AG20443 (cell line): ENCODE measurements at regions not wholly inside any gene's neighbourhood (a gene's known extent, or its start where the extent isn't known, plus 50 kb on each side); places are given as distances from the start of the nearest gene placed in this dataset.
A peak's percentile ranks its signal among the peaks of the same experiment; 100 is the strongest.
"Not testable (repeated sequence)": the region's sequence is repeated elsewhere in the genome, so short reads cannot be mapped to it uniquely, and the experiment has no call there.

Experiments used
- DNase-seq: peaks from one replicate; pipeline ENCODE4 v3.0.0; 2012; ENCODE audit warnings: low spot score, mixed read lengths

DNA sequence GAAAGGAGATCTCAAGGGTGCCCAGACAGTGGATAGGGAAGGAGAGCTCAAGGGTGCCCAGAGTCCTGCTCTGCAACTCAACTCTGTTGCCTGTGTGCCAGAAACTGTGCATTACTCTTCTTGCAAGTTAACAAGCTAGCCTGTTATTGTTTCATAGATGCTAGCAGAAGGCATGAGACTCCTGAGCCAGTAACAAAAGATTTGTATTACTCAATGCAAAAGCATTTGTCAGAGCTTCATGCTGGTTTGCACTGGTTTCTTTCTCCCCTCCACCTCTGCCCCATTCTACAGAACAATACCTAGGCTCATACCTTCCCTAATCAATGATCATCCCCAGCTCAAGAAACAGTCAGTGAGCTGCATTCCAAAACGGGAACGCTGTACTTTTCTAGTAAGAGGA, 124.5 kb upstream of the NEIL3 start:
- DNase-seq = no peak

DNA sequence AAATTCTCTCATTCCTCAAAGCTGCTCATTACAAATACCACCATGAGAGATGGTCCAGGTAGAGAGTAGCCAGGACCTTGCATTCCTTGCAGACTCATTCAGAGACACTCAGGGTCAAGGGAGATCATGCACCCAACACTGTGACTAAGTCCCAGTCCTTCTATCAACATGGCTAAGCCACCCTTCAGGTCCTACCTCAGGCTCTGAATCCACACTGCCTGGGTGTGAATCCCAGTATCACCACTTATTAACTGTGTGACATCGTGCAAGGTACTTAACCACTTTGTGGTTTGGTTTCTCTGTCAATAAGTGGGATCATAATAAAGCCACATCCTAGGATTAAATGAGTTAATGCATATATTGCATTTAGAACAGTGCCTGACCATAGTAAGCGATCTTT, 124.1 kb upstream of the NEIL3 start:
- no peak for DNase-seq

DNA sequence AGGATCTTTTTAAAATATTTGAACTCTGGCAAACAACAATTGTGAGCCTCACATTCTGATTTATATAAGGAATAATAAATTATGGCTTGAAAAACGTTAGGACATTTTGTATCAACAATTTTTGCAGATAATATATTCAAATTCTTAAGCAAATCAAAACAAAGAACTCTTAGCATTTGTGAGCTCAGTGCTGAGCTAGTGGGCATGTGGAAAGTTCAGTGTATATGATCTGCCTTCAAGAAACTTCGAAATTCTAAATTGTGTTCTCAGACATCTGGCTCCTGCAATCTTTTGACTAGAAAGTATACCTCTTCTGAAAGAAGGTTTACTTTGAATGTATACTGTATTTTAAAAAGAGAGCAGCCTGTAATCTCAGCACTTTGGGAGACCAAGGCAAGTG, 122.3 kb upstream of the NEIL3 start:
- no peak for DNase-seq

DNA sequence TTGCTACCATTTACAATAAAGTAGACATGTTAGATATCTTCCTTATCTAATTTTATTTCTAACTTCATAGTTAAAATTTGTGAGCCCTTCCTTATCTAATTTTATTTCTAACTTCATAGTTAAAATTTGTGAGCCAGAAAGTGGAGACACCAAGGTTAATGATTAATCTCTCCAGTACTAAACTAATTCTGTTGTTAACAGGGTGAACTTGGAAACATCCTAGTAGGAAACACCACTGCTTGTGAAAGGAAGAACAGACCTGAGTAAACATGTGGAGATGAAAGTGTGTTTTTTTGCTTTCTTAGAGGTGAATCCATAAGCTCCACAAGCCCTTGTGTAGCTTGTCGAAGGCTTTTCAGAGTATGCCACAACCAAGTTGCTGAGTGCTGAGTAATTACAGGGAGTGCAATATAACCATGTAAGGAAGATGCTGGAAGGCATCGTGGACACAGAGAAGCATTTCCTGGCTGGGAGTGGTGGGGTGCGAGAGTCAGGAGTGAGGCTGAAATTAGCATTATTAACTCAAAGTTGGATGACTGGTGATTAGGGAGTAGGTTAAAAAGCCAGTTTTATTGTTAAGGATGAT, 118.6 kb upstream of the NEIL3 start:
- DNase-seq = peak; percentile 44

DNA sequence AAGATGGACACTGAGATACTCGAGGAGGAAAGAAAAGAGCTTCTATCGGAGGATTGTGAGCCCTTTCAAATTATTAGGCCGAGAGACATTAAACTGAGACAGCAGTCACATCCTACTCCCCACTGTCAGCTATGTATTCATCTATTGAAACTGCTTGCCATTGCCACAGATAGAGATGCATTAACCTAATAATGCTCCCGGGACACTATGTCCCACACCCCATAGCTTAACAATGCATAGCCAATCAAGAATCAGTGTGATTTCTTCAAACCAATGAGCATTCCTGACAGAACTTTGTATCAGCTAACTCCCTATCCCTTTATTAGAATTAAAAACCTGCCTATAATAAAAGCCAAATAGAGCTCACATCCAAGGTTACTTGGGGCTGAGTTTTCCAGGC, 118.1 kb upstream of the NEIL3 start:
- no peak for DNase-seq

DNA sequence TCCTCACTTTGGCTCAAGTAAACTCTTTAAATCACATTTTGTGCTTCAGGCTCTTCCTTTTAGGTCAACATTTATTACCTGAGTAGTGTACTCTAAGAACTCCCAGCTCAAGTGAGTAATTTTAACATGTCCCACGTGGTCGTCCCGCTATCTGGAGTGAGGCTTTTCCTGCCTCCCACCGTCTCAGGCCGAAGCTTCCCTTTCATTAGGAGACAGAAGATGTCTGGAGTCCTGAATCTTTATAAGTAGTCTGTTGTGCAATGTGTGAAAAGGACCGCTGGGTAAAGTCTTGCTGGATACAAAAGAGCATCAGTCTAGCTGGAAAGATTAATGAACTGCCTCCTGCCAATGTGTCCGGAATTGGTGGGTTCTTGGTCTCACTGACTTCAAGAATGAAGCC, 117.7 kb upstream of the NEIL3 start:
- DNase-seq = no peak

DNA sequence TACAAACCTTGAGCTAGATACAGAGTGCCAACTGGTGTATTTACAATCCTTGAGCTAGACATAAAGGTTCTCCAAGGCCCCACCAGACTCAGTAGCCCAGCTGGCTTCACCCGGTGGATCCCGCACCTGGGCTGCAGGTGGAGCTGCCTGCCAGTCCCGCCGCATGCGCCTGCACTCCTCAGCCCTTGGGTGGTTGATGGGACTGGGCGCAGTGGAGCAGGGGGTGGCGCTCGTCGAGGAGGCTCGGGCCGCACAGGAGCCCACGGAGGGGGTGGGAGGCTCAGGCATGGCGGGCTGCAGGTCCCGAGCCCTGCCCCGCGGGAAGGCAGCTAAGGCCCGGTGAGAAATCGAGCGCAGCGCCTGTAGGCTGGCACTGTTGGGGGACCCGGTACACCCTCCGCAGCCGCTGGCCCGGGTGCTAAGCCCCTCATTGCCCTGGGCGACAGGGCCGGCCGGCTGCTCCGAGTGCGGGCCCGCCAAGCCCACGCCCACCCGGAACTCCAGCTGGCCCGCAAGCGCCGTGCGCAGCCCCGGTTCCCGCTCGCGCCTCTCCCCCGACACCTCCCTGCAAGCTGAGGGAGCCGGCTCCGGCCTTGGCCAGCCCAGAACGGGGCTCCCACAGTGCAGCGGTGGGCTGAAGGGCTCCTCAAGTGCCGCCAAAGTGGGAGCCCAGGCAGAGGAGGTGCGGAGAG, 116.5 kb upstream of the NEIL3 start:
- not testable (repeated sequence) for DNase-seq

DNA sequence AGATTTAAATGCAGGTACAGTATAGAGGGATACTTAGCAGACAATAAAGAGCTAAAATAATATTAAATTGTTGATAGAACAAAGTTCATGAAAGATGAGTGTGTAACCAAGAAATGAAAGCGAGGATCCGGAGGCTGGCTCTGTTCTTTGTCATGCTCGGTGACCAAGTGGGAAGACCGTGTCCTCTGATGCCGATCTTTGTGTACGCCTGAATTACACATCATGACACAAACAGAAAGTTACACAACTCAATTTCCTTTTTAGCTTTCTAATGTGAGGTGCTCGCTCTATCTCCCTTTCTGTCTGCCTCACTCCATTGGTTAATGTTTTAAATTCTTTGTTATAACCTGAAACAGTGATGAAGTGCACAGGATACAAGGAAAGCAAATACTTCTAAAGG, 114.8 kb upstream of the NEIL3 start:
- DNase-seq = no peak

DNA sequence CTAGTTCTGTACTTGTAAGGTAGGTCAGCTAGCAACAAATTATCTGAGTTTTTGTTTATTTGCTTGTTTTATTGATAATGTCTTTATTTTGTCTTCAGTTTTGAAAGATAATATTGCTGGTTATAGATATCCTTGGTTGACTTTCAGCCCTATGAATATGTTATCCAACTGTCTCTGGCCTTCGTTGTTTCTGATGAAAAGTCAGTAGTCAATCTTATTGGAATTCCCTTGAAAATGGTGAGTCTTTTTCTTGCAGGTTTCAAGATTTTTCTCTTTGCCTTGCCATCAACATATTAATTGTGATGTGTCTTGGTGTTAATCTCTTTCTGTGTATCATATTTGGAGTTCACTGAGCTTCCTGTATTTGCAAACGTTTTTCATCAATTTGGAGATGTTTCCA, 113.1 kb upstream of the NEIL3 start:
- DNase-seq = no peak

DNA sequence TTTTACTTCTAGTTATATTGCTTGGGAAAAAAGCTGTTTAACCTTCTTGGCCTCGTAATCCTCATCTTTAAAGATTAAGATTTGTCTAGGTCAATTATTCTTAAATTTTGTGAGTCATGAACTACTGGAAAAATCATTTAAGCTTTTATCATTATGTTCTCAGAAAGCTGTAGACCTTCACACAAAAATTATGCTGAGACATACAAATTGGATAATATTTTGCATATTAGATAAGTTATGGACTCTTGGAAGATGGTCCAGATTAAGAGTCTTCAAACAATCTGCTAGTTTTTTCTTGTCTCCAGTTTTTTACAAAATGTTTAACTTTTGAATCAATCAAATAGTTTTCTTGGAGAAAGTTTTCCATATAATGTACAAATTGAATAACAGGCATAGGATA, 108.1 kb upstream of the NEIL3 start:
- no peak for DNase-seq

DNA sequence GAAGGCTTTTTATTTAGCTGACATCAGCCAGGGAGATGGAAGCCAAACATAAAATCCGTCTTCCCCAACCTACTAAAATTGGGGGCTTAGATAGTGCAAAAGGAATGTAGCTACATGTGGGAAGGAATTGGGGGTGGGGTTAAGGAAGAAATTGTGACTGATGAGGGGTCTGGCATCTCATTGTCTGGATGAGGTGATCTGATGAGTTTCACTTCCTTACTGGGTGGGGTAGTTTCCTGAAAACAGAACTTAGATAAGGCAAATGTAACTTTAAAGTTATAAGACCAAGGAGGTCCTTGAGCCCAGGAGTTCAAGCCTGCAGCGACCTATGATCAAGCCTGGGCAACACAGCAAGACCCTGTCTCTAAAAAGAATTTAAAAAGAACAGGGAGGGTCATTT, 105.5 kb upstream of the NEIL3 start:
- DNase-seq = no peak

DNA sequence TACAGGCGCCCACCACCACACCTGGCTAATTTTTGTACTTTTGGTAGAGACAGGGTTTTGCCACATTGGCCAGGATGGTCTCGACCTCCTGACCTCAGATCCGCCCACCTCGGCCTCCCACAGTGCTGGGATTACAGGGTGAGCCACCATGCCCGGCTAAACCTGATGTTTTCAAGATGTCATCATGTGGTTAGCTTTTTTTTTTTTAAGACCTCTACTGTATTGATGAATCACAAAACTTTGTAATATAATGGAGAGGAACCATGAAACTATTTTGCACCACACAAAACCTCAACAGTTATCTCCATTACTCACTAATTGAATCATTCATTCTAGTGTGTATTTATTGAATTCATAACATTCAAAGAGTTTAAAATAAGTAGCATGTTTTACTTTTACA, 94.7 kb upstream of the NEIL3 start:
- DNase-seq = peak; percentile 35

DNA sequence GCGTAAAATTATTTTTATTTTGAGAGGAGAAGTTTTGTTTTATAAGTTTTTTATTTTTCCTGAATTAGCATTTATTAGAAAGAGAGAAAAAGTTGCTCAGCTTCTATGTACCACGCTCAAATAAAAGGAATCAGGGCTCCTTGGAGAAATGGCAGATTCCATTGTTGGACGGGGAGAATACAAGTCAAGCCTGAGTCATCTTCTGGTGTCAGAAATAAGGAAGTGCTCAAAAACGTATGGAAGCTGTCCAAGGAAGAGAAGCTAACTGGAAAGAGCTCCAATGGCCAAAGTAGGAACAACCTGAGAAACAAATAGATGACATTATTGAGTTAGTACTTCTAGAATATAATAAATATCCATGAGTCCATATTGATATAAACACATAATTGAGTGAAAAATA, 89.3 kb upstream of the NEIL3 start:
- DNase-seq = peak; percentile 22

DNA sequence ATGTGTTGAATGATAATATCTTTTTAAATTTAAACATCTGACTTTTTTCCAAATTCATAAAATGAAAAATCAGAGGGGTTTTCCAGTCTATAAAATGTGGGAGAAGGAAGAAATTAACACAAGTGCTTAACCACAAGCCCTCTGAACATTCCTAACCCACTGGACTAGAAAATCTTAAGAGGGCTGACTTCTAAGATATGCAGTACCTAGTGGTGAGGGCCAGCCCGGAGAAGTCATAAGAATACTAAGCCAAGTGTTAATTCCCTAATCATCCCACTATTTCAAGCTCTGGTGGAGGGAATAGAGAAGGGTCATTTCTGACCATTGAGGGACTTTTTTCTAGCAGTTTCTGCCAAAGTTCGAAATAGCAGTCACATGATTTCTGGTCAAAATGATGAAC, 86.9 kb upstream of the NEIL3 start:
- no peak for DNase-seq

DNA sequence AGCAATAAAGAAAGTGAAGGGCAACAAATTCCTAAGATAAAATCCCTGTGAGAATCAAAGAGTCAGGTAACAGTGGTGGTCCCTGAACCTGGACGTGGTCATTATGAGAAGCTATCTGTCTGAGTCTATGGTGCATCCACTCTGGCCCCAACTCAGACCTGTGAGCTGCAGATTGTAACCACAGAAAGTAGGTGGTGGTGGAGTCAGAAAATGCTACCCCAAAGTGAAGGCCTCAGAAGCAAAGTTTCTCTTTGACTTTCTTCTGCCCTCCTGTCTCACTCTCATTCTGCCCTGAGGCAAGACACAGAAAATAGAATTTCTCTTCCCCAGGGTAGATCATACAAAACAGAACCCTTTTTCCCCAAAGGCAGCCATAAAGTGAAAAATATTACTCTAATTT, 84.1 kb upstream of the NEIL3 start:
- no peak for DNase-seq

DNA sequence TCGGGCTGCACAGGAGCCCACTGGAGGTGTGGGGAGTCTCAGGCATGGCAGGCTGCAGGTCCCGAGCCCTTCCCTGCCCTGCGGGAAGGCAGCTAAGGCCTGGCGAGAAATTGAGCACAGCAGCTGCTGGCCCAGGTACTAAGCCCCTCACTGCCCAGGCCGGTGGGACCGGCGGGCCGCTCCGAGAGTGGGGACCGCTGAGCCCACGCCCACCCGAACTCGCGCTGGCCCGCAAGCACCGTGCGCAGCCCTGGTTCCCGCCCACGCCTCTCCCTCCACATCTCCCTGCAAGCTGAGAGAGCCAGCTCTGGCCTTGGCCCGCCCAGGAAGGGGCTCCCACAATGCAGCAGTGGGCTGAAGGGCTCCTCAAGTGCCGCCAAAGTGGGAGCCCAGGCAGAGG, 82.0 kb upstream of the NEIL3 start:
- DNase-seq = no peak

DNA sequence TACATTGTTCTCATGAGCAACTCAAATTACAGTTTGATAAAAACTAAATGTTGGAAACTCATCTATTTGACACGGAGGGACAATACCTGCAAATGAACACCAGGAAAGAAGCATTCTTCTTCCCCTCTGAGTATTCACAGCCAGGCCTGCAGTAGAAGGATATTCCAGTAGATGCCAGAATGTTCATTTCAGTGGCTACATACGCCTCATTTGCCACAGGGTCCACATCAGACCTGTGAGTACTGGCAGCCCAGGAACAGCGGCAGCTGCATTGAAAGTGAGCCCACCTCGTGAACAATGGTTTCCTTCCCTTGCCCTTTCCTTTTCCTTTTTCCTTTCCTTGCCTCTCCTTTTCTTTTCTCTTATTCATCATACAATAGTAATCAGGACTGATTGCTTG, 81.1 kb upstream of the NEIL3 start:
- DNase-seq = no peak

DNA sequence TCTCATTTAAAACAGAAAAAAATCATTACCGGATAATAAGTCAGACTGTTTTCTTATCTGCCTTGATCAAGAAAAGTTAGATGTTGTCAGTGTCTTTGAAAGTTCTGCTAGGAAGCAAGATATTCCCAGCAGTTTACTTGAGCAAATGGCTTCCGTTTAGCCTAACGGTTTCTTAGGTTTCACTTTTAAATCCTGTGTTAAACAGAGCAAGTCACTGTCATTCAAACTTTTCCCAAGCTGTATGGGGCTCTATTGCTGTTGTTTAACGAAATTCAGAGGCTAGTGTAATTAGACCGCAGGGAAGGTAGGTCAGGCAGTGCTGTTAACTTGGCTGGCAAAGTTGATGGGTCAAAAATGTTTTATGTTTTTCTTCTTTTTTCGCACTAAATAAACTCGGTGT, 80.3 kb upstream of the NEIL3 start:
- DNase-seq = peak; percentile 14

DNA sequence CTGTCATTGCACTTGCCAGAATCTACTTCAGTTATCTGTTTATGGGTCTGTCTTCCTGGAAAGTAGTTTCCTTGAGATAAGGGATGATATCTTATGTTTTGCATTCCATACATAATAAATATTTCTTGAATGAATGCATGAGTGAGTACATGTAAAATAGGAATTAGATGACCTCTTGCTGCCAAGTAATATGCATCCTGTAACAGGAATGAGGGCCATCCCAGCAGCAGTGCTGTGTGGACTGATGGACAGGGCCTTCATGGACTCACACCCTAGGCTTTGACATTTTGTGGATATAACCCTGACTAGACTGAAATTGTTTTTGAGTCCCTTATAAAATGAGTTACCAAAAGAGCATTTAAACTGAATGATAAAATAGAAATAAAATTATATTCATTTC, 77.2 kb upstream of the NEIL3 start:
- DNase-seq = no peak

DNA sequence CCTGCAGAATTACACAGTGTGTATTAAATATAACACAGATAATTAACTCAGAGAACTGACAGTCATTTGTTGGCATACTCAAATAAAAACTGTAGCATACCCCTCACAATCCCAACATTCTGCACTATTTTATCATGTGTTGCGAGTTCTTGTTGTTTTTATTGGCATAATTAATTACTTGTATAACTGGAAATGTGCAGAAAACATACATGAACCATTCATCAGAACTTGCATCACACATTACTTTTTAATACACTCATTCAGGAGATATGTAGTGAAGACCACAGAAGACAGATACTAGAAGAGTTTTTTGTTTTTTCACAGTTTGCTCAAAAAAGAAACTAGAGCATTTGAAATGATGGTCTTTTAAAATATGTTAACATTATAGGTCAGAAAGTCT, 74.6 kb upstream of the NEIL3 start:
- DNase-seq = peak; percentile 14

DNA sequence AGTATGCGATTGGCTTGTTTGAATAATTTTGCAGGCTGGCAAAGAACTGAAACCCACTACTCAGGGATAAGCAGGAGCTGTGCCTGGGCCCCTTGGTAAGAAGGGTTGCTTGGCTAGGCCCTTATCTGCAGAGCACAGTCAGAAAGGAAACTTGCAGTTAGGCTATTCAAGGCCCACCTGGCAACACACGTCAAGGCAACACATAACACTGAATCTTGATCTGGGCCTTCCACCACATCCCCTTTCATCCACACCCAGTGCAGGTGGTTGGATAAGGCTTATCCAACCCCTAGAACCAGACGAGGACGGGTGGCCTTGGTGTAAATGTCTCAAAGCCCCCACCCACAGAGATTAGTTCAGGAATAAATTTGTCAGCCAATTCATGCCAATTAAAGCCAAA, 72.8 kb upstream of the NEIL3 start:
- DNase-seq = no peak

DNA sequence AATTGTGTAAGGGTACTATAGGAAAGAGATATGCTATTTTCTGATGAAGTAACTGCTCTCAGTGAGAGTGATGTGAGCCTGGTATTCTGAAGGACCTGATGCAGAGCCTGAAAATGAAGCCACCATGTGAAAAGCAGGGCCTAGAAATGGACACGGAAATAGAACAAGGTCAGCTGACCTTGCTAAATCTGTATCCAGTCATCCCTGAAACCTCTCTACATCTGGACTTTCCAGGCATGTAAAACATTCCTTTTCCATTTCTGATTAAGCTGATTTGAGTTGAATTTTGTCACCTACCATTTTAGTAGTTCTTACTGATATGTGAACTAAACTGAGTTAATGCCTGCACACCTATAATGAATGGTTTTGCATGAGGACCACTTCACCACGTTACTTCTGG, 72.4 kb upstream of the NEIL3 start:
- DNase-seq = no peak

DNA sequence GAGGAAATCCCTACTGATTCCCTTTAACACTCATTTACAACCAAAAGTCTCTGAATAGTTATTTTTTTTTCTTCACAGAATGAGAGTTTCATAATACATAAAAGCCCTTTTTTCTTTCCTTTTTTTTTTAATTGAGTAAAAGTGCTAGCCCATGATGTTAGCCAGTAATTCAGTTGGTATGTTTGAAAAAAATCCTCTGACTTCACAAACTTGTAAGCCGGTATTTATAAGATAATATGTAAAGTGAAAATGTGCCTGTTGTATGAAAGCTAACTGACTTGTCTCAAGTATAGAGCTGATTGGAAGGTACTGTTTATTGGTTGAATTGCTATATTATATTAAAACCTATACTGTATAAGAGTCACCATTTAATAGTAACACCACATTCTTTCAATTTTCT, 70.2 kb upstream of the NEIL3 start:
- peak; percentile 7 for DNase-seq

DNA sequence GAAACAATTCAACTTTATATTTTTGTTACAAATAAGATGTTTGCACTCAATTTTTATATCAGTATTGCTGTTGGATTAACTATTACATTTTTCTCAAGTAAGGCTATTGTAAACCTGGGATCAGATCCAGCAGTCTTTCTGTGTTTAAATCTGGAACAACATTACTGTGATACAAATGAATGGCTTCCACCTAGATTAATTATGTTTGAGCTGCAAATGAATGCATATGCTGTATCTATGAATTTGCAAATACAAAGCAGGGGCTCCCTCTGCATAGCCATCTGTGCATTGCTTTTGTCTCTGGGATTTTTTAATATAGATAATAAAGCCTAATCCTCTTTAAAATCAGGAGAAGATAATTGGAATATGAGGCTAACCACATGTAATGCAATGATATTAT, 69.8 kb upstream of the NEIL3 start:
- DNase-seq = no peak
